ENCODE measurements at regions not wholly inside any gene's neighbourhood (a gene's known extent, or its start where the extent isn't known, plus 50 kb on each side); places are given as distances from the start of the nearest gene placed in this dataset.
"Not testable (repeated sequence)": the region's sequence is repeated elsewhere in the genome, so short reads cannot be mapped to it uniquely, and the experiment has no call there.

DNA sequence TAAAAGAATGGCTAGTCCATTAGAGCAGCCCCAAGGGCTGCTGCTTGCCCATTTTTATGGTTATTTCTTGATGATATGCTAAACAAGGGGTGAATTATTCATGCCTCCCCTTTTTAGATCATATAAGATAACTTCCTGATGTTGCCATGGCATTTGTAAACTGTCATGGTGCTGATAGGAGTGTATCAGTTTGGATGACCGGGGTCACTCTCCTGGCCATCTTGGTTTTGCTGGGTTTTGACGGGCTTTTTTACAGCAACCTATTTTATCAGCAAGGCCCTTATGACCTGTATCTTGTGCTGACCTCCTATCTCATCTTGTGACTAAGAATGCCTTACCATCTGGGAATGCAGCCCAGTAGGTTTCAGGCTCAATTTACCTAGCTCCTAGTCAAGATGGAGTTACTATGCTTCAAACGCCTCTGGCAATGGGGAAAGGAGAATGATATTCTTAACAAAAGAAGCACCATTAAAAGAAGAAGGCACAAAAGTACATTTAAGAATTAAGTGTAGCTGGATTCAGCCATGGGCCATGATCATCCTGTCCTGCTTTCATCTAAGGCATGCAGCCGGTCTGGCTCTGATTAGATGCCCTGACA lies 1156.0 kb downstream of the PCDH9 start:
- Histone ChIP-seq H3K36me3 (replicated peaks; ENCODE audit: insufficient read depth, low read depth) (no peaks in the 10 kb centered on the region), H2AFZ (no peak overlapping the region), H3K79me2 (no peaks in the 10 kb centered on the region), H3K4me2 (no peak overlapping the region), H3K9me2 (replicated peaks; ENCODE audit: insufficient read depth) (no peaks in the 10 kb centered on the region), H3K27ac (no peak overlapping the region), H3K4me3 (no peak overlapping the region), H3K27me3 (no peaks in the 10 kb centered on the region), H3K9me3 (ENCODE audit: low read depth) (no peaks in the 10 kb centered on the region), H3K4me1 (ENCODE audit: insufficient read depth) (no peaks in the 10 kb centered on the region), H4K20me1 (ENCODE audit: insufficient read depth, poor library complexity, severe bottlenecking) (no peaks in the 10 kb centered on the region)
- no peak for DNase-seq (ENCODE audit: low spot score)
- WGBS (ENCODE audit: low lambda C conversion rate, missing lambda C conversion rate) = 80% methylated on average over 4 of the region's 4 CpGs
- TF ChIP-seq EZH2phosphoT487 (IDR thresholded peaks at IDR 0.05; ENCODE audit: low read depth, severe bottlenecking, unreplicated experiment) (no peak), EZH2 (IDR thresholded peaks at IDR 0.05; ENCODE audit: borderline replicate concordance) (no peak)
- TF ChIP-seq, protein P1, sequence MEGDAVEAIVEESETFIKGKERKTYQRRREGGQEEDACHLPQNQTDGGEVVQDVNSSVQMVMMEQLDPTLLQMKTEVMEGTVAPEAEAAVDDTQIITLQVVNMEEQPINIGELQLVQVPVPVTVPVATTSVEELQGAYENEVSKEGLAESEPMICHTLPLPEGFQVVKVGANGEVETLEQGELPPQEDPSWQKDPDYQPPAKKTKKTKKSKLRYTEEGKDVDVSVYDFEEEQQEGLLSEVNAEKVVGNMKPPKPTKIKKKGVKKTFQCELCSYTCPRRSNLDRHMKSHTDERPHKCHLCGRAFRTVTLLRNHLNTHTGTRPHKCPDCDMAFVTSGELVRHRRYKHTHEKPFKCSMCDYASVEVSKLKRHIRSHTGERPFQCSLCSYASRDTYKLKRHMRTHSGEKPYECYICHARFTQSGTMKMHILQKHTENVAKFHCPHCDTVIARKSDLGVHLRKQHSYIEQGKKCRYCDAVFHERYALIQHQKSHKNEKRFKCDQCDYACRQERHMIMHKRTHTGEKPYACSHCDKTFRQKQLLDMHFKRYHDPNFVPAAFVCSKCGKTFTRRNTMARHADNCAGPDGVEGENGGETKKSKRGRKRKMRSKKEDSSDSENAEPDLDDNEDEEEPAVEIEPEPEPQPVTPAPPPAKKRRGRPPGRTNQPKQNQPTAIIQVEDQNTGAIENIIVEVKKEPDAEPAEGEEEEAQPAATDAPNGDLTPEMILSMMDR (IDR thresholded peaks at IDR 0.05; ENCODE audit: poor library complexity) = no peak

DNA sequence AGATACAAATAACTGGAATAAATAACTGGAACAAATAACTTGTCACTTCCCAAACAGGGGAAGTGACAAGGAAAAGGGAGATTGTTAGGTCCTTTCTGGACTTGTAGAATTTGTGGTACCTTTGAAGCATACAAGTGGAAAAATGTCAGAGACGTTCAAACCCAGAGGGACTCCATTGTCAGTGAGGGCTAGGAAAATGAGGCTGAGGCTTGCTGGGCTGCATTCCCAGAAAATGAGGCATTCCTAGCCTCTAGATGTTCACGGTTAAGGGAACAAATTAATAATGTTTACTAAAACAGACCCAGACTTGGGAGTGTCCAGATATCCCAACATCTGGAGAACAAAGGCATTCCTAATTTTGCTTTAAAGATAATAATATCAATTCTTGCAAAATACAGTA lies 1158.0 kb downstream of the PCDH9 start:
- 56% methylated on average over 2 of the region's 2 CpGs for WGBS (ENCODE audit: low lambda C conversion rate, missing lambda C conversion rate)
- H3K79me2 ChIP-seq; H3K27ac ChIP-seq; H3K9me2 ChIP-seq (replicated peaks; ENCODE audit: insufficient read depth); H3K36me3 ChIP-seq (replicated peaks; ENCODE audit: insufficient read depth, low read depth); H2AFZ ChIP-seq; H3K4me2 ChIP-seq; H3K4me3 ChIP-seq; H3K27me3 ChIP-seq; H4K20me1 ChIP-seq (ENCODE audit: insufficient read depth, poor library complexity, severe bottlenecking); H3K9me3 ChIP-seq (ENCODE audit: low read depth); H3K4me1 ChIP-seq (ENCODE audit: insufficient read depth); DNase-seq (ENCODE audit: low spot score): not testable (repeated sequence)

DNA sequence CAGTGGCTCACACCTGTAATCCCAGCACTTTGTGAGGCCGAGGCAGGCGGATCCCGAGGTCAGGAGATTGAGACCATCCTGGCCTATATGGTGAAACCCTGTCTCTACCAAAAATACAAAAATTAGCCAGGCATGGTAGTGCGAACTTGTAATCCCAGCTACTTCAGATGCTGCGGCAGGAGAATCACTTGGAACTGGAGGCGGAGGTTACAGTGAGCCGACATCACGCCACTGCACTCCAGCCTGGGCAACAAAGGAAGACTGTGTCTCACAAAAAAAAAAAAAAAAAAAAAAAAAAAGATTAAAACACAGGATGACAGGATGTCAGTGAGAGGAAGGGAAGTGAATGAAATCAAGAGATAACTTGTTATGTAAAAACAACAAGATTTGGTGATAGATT lies 1158.5 kb downstream of the PCDH9 start:
- no peak overlapping the region for H2AFZ ChIP-seq
- H3K79me2 ChIP-seq = no peaks in the 10 kb centered on the region
- no peak overlapping the region for H3K27ac ChIP-seq
- no peak overlapping the region for H3K4me2 ChIP-seq
- WGBS (ENCODE audit: low lambda C conversion rate, missing lambda C conversion rate) = 85% methylated on average over 8 of the region's 8 CpGs
- H3K4me3 ChIP-seq = no peak overlapping the region
- H3K9me2 ChIP-seq (replicated peaks; ENCODE audit: insufficient read depth) = no peaks in the 10 kb centered on the region
- no peaks in the 10 kb centered on the region for H3K4me1 ChIP-seq (ENCODE audit: insufficient read depth)
- no peaks in the 10 kb centered on the region for H4K20me1 ChIP-seq (ENCODE audit: insufficient read depth, poor library complexity, severe bottlenecking)
- DNase-seq (ENCODE audit: low spot score) = no peak
- no peaks in the 10 kb centered on the region for H3K27me3 ChIP-seq
- no peaks in the 10 kb centered on the region for H3K36me3 ChIP-seq (replicated peaks; ENCODE audit: insufficient read depth, low read depth)
- H3K9me3 ChIP-seq (ENCODE audit: low read depth) = no peaks in the 10 kb centered on the region
- TF ChIP-seq EZH2 (IDR thresholded peaks at IDR 0.05; ENCODE audit: borderline replicate concordance) (no peak), EZH2phosphoT487 (IDR thresholded peaks at IDR 0.05; ENCODE audit: low read depth, severe bottlenecking, unreplicated experiment) (no peak)
- TF ChIP-seq, protein P1 (IDR thresholded peaks at IDR 0.05; ENCODE audit: poor library complexity) = no peak

DNA sequence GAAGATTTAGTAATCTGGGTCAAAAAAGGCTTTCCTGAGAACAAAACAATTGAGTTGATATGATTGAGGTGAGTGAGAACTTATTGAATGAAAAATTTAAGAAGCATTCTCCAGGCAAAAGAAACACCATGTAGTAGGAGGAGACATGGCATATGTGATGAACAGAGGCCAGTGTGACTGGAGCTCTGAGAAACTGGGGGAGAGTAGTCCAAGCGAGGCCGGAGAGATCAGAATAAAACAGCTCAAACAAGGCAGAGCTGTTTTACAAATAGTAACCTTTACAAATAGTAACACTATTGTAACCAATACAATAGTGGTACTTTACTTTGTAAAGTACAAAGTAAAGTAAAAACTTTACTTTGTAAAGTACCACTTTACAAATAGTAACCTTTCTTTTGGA lies 1159.1 kb downstream of the PCDH9 start:
- Histone ChIP-seq H3K27ac (no peak overlapping the region), H3K4me2 (no peak overlapping the region), H3K9me2 (replicated peaks; ENCODE audit: insufficient read depth) (no peaks in the 10 kb centered on the region), H3K79me2 (no peaks in the 10 kb centered on the region), H3K36me3 (replicated peaks; ENCODE audit: insufficient read depth, low read depth) (no peaks in the 10 kb centered on the region), H3K4me1 (ENCODE audit: insufficient read depth) (no peaks in the 10 kb centered on the region), H3K4me3 (no peak overlapping the region), H3K9me3 (ENCODE audit: low read depth) (no peaks in the 10 kb centered on the region), H4K20me1 (ENCODE audit: insufficient read depth, poor library complexity, severe bottlenecking) (no peaks in the 10 kb centered on the region), H2AFZ (no peak overlapping the region), H3K27me3 (no peaks in the 10 kb centered on the region)
- DNase-seq (ENCODE audit: low spot score) = no peak
- 84% methylated on average over 2 of the region's 2 CpGs for WGBS (ENCODE audit: low lambda C conversion rate, missing lambda C conversion rate)
- TF ChIP-seq EZH2phosphoT487 (IDR thresholded peaks at IDR 0.05; ENCODE audit: low read depth, severe bottlenecking, unreplicated experiment) (no peak), EZH2 (IDR thresholded peaks at IDR 0.05; ENCODE audit: borderline replicate concordance) (no peak)
- TF ChIP-seq, protein P1 (IDR thresholded peaks at IDR 0.05; ENCODE audit: poor library complexity) = no peak

Data from hepatocyte (in vitro differentiated cells).